OCI-LY7 (cell line): ENCODE measurements at regions not wholly inside any gene's neighbourhood (a gene's known extent, or its start where the extent isn't known, plus 50 kb on each side); places are given as distances from the start of the nearest gene placed in this dataset.
"Not testable (repeated sequence)": the region's sequence is repeated elsewhere in the genome, so short reads cannot be mapped to it uniquely, and the experiment has no call there.

Experiments used
- BruUV-seq: library from RNA; stranded (reverse); fragments of 400-500 nt; replicated peaks from 2 replicates; lab custom pipeline; 2021; lab: Mats Ljungman, UMichigan
- CTCF ChIA-PET: fragments of 300-600 bp; sonication (Branson Sonifier 250); formaldehyde crosslinking; loops from one replicate; lab custom pipeline; 2022; ENCODE audit warnings: antibody characterized with exemption; ENCODE audit not compliant: unreplicated experiment; lab: Charles Lee
- POLR2A ChIA-PET: fragments of 300-600 bp; sonication (Branson Sonifier 250); formaldehyde crosslinking; loops from one replicate; lab custom pipeline; 2022; ENCODE audit warnings: antibody characterized with exemption; lab: Charles Lee
- DNase-seq: peaks from one replicate; pipeline ENCODE4 v3.0.0-alpha.2; 2015; ENCODE audit warnings: low spot score
- H2AFZ ChIP-seq: fragments of 200-600 bp; sonication (generic), shearing (Covaris generic); 2 replicates; pipeline ENCODE4 v1.6.1; 2014; ENCODE audit warnings: mild to moderate bottlenecking, antibody characterized with exemption, low read length, moderate library complexity
- H3K27ac ChIP-seq: fragments of 200-600 bp; sonication (generic); 2 replicates; pipeline ENCODE4 v1.5.1; 2014; ENCODE audit warnings: mixed run types, low read depth, mild to moderate bottlenecking, moderate library complexity, low read length, inconsistent platforms; ENCODE audit not compliant: poor library complexity, severe bottlenecking
- H3K36me3 ChIP-seq: fragments of 200-600 bp; sonication (generic); 2 replicates; pipeline ENCODE4 v1.6.1; 2014; ENCODE audit warnings: mild to moderate bottlenecking, antibody characterized with exemption, low read length, moderate library complexity, mixed read lengths; ENCODE audit not compliant: insufficient read depth
- H3K4me1 ChIP-seq: fragments of 200-600 bp; sonication (generic); 2 replicates; pipeline ENCODE4 v1.5.1; 2014; ENCODE audit warnings: mild to moderate bottlenecking, low read length; ENCODE audit not compliant: insufficient read depth, poor library complexity, severe bottlenecking
- H3K4me2 ChIP-seq: fragments of 200-600 bp; sonication (generic); 2 replicates; pipeline ENCODE4 v1.6.1; 2014; ENCODE audit warnings: mild to moderate bottlenecking, low read length
- H3K4me3 ChIP-seq: fragments of 200-600 bp; sonication (generic); 2 replicates; pipeline ENCODE4 v1.5.1; 2014; ENCODE audit warnings: mild to moderate bottlenecking, low read depth, low read length; ENCODE audit not compliant: poor library complexity, severe bottlenecking
- H3K79me2 ChIP-seq: fragments of 200-600 bp; sonication (generic); 2 replicates; pipeline ENCODE4 v1.6.1; 2016; ENCODE audit warnings: low read depth, mild to moderate bottlenecking, low read length, moderate library complexity, mixed read lengths; ENCODE audit not compliant: insufficient read depth
- H3K9me2 ChIP-seq: fragments of 200-600 bp; sonication (generic); 2 replicates; pipeline ENCODE4 v1.6.1; 2016; ENCODE audit warnings: mild to moderate bottlenecking, low read length, mixed read lengths; ENCODE audit not compliant: insufficient read depth
- H3K9me3 ChIP-seq: fragments of 200-600 bp; sonication (generic); 2 replicates; pipeline ENCODE4 v1.6.1; 2014; ENCODE audit warnings: mild to moderate bottlenecking, mixed run types, low read length, mixed read lengths
- H4K20me1 ChIP-seq: fragments of 200-600 bp; sonication (generic); 2 replicates; pipeline ENCODE4 v1.6.1; 2014; ENCODE audit warnings: mild to moderate bottlenecking, antibody characterized with exemption, low read length, moderate library complexity, mixed read lengths; ENCODE audit not compliant: insufficient read depth
- EZH2phosphoT487 ChIP-seq: fragments of 200-600 bp; sonication (generic); IDR thresholded peaks from 2 replicates; pipeline ENCODE4 v1.6.1; 2018; ENCODE audit warnings: low read depth, borderline replicate concordance, mild to moderate bottlenecking, mixed run types, antibody characterized with exemption, low read length, moderate library complexity, mixed read lengths
- intact Hi-C: fragments of 100-400 bp; cut with micrococcal nuclease; formaldehyde crosslinking; loops from one replicate; pipeline ENCODE4 v1.10.0; 2022; ENCODE audit not compliant: unreplicated experiment
- TF ChIP-seq, protein P1 (sequence below): fragments of 200-600 bp; sonication (generic); conservative IDR thresholded peaks from 2 replicates; pipeline ENCODE4 v1.5.1; 2014; ENCODE audit warnings: mild to moderate bottlenecking, antibody characterized with exemption, low read length, moderate library complexity, mixed read lengths

DNA sequence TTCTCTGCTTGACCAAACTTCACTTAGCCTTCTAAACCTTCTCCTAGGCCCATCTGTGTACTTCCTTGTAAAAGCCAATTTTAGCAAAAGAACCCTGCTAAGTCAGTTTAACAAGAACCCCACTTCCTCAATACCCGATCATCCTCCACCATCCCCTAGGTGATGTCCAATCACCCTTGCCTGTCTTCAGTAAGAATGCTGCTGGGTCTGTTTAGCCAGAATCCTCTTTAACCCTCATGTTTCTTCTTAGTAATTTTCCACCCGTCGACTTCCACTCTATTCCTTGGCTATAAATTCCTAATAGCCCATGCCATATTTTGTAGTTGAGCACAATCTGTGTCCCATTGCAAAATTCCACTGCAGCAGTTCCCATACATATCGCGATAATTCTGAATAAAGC, 780.0 kb upstream of the RAB6C start:
- intact Hi-C loops = no loop called here
- Histone ChIP-seq H4K20me1 (no peaks in the 10 kb centered on the region), H3K36me3 (no peaks in the 10 kb centered on the region), H3K4me3 (no peak overlapping the region), H3K4me1 (no peaks in the 10 kb centered on the region), H3K4me2 (no peak overlapping the region), H2AFZ (no peak overlapping the region), H3K9me3 (no peaks in the 10 kb centered on the region), H3K27ac (no peak overlapping the region), H3K9me2 (no peaks in the 10 kb centered on the region), H3K79me2 (no peaks in the 10 kb centered on the region)
- BruUV-seq = no TSS peak
- CTCF ChIA-PET = no interaction called here
- DNase-seq = no peak
- TF ChIP-seq EZH2phosphoT487 = no peak
- TF ChIP-seq, protein P1, sequence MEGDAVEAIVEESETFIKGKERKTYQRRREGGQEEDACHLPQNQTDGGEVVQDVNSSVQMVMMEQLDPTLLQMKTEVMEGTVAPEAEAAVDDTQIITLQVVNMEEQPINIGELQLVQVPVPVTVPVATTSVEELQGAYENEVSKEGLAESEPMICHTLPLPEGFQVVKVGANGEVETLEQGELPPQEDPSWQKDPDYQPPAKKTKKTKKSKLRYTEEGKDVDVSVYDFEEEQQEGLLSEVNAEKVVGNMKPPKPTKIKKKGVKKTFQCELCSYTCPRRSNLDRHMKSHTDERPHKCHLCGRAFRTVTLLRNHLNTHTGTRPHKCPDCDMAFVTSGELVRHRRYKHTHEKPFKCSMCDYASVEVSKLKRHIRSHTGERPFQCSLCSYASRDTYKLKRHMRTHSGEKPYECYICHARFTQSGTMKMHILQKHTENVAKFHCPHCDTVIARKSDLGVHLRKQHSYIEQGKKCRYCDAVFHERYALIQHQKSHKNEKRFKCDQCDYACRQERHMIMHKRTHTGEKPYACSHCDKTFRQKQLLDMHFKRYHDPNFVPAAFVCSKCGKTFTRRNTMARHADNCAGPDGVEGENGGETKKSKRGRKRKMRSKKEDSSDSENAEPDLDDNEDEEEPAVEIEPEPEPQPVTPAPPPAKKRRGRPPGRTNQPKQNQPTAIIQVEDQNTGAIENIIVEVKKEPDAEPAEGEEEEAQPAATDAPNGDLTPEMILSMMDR = no peak
- POLR2A ChIA-PET = no interaction called here

DNA sequence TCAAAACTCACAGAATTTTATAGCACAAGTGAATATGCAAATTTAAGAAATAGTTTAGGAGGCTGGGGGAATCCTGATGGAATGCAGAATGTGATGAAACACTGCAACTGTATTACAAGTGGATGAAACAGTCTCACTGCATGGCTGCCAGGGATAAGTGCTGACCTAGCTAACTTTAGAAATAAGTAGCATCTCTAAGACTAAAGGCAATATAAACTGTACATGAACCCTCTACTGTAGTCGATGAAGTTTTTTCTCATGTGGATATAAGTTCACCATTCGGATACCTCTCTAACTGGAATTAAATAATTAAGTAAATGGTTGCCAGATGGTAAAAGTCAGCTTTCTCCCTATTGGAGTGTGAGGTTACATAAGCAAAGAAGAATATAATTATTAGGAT, 777.8 kb upstream of the RAB6C start:
- CTCF ChIA-PET = no interaction called here
- BruUV-seq = no TSS peak
- TF ChIP-seq, protein P1 = no peak
- TF ChIP-seq EZH2phosphoT487 = no peak

DNA sequence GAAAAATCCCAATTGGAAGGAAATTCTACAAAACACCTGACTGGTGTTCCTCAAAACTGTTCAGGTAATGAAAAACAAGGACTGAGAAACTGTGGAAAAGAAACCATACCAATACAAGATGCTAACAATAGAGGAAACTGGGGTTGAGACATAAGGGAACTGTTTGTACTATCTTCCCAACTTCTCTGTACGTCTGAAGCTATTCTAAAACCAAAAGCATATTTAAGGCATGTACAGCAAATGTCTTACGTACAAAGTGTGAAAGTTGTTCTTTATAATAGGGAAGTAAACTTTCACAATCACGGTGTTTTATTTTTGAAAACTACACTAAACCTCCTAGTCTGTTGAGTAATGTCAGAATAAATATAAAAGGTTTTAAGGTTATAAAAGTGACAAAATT, 776.1 kb upstream of the RAB6C start:
- no peak for TF ChIP-seq EZH2phosphoT487
- TF ChIP-seq, protein P1 = no peak
- H3K4me2 ChIP-seq = no peak overlapping the region

More for the DNA sequence above, 777.8 kb upstream of the RAB6C start:
- H3K4me1 ChIP-seq = no peaks in the 10 kb centered on the region
- no peak overlapping the region for H3K4me2 ChIP-seq
- intact Hi-C loops = no loop called here
- no peak for DNase-seq
- no peak overlapping the region for H3K4me3 ChIP-seq
- POLR2A ChIA-PET = no interaction called here
- no peak overlapping the region for H2AFZ ChIP-seq
- no peaks in the 10 kb centered on the region for H3K36me3 ChIP-seq
- no peaks in the 10 kb centered on the region for H3K79me2 ChIP-seq
- no peaks in the 10 kb centered on the region for H4K20me1 ChIP-seq
- no peaks in the 10 kb centered on the region for H3K9me2 ChIP-seq
- H3K9me3 ChIP-seq = no peaks in the 10 kb centered on the region
- H3K27ac ChIP-seq = no peak overlapping the region

DNA sequence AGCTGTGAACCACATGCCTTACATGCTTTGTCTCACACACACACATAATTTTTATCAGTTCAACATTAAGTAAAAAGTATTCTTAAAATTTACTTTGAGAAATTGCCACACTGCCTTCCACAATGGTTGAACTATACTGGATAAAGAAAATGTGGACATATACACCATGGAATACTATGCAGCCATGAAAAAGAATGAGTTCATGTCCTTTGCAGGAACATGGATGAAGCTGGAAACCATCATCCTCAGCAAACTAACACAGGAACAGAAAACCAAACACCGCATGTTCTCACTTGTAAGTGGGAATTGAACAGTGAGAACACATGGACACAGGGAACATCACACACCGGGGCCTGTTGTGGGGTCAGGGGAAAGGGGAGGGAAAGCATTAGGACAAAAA, 774.9 kb upstream of the RAB6C start:
- H3K36me3 ChIP-seq, H3K4me2 ChIP-seq, H3K4me3 ChIP-seq, H2AFZ ChIP-seq, H3K9me2 ChIP-seq, CTCF ChIA-PET, H3K79me2 ChIP-seq, H3K9me3 ChIP-seq, H3K4me1 ChIP-seq, H4K20me1 ChIP-seq, BruUV-seq, H3K27ac ChIP-seq, DNase-seq, POLR2A ChIA-PET, intact Hi-C loops: not testable (repeated sequence)

More for the DNA sequence above, 776.1 kb upstream of the RAB6C start:
- Histone ChIP-seq H3K27ac (no peak overlapping the region), H3K4me3 (no peak overlapping the region), H2AFZ (no peak overlapping the region), H3K4me1 (no peaks in the 10 kb centered on the region), H4K20me1 (no peaks in the 10 kb centered on the region), H3K9me2 (no peaks in the 10 kb centered on the region), H3K9me3 (no peaks in the 10 kb centered on the region), H3K79me2 (no peaks in the 10 kb centered on the region), H3K36me3 (no peaks in the 10 kb centered on the region)
- POLR2A ChIA-PET = no interaction called here
- intact Hi-C loops = no loop called here
- CTCF ChIA-PET = no interaction called here
- DNase-seq = no peak
- no TSS peak for BruUV-seq
